H9 (cell line): ENCODE measurements at regions not wholly inside any gene's neighbourhood (a gene's known extent, or its start where the extent isn't known, plus 50 kb on each side); places are given as distances from the start of the nearest gene placed in this dataset.

Source experiments
- DNase-seq: peaks from one replicate; pipeline ENCODE4 v3.0.0-alpha.2; 2017
- H2AFZ ChIP-seq: one replicate; pipeline ENCODE4 v1.6.1; 2013; ENCODE audit warnings: mild to moderate bottlenecking, low read length, control low read depth, moderate library complexity
- H2AK5ac ChIP-seq: 2 replicates; pipeline ENCODE4 v1.6.1; 2013; ENCODE audit warnings: low read length, control low read depth, mixed read lengths; ENCODE audit not compliant: insufficient read length
- H2BK120ac ChIP-seq: one replicate; pipeline ENCODE4 v1.6.1; 2013; ENCODE audit warnings: low read depth, mild to moderate bottlenecking, low read length, control low read depth, inconsistent platforms; ENCODE audit not compliant: poor library complexity, severe bottlenecking
- H2BK12ac ChIP-seq: 2 replicates; pipeline ENCODE4 v1.6.1; 2013; ENCODE audit warnings: low read length, control low read depth, mixed read lengths, low read depth; ENCODE audit not compliant: insufficient read length
- H2BK15ac ChIP-seq: 2 replicates; pipeline ENCODE4 v1.6.1; 2013; ENCODE audit warnings: low read depth, low read length, control low read depth
- H2BK20ac ChIP-seq: one replicate; pipeline ENCODE4 v1.6.1; 2013; ENCODE audit warnings: low read depth, mild to moderate bottlenecking, low read length, control low read depth, inconsistent platforms; ENCODE audit not compliant: poor library complexity, severe bottlenecking
- H2BK5ac ChIP-seq: 2 replicates; pipeline ENCODE4 v1.6.1; 2013; ENCODE audit warnings: low read length, control low read depth, mixed read lengths; ENCODE audit not compliant: insufficient read length
- H3K14ac ChIP-seq: 2 replicates; pipeline ENCODE4 v1.6.1; 2013; ENCODE audit warnings: low read length, control low read depth; ENCODE audit not compliant: insufficient read depth
- H3K18ac ChIP-seq: 2 replicates; pipeline ENCODE4 v1.6.1; 2013; ENCODE audit warnings: low read depth, mild to moderate bottlenecking, mixed read lengths, low read length, control low read depth; ENCODE audit not compliant: insufficient read length
- H3K23ac ChIP-seq: 2 replicates; pipeline ENCODE4 v1.6.1; 2013; ENCODE audit warnings: low read length, control low read depth, mixed read lengths, low read depth; ENCODE audit not compliant: insufficient read length
- H3K23me2 ChIP-seq: 2 replicates; pipeline ENCODE4 v1.6.1; 2013; ENCODE audit warnings: low read depth, mild to moderate bottlenecking, mixed read lengths, low read length, control low read depth; ENCODE audit not compliant: insufficient read length, poor library complexity, severe bottlenecking
- H3K27ac ChIP-seq: 2 replicates; pipeline ENCODE4 v1.5.1; 2013; ENCODE audit warnings: low read length, control low read depth, mixed read lengths, low read depth; ENCODE audit not compliant: insufficient read length
- H3K27me3 ChIP-seq: 2 replicates; pipeline ENCODE4 v1.6.1; 2013; ENCODE audit warnings: low read length, control low read depth, inconsistent platforms; ENCODE audit not compliant: insufficient read depth
- H3K4ac ChIP-seq: 2 replicates; pipeline ENCODE4 v1.6.1; 2013; ENCODE audit warnings: low read depth, mild to moderate bottlenecking, control low read depth, inconsistent platforms, low read length, moderate library complexity
- H3K4me1 ChIP-seq: 2 replicates; pipeline ENCODE4 v1.6.1; 2013; ENCODE audit warnings: low read length, control low read depth, inconsistent platforms; ENCODE audit not compliant: insufficient read depth
- H3K4me2 ChIP-seq: 2 replicates; pipeline ENCODE4 v1.6.1; 2013; ENCODE audit warnings: low read length, control low read depth, mixed read lengths; ENCODE audit not compliant: insufficient read length, insufficient read depth
- H3K56ac ChIP-seq: 2 replicates; pipeline ENCODE4 v1.6.1; 2013; ENCODE audit warnings: low read depth, mild to moderate bottlenecking, mixed read lengths, low read length, control low read depth; ENCODE audit not compliant: insufficient read length
- H3K79me1 ChIP-seq: 2 replicates; pipeline ENCODE4 v1.6.1; 2013; ENCODE audit warnings: low read depth, mild to moderate bottlenecking, moderate library complexity, low read length, control low read depth, inconsistent platforms; ENCODE audit not compliant: insufficient read depth, poor library complexity, severe bottlenecking
- H3K79me2 ChIP-seq: 2 replicates; pipeline ENCODE4 v1.6.1; 2013; ENCODE audit warnings: low read length, control low read depth, inconsistent platforms; ENCODE audit not compliant: insufficient read depth
- H3K9ac ChIP-seq: 2 replicates; pipeline ENCODE4 v1.6.1; 2013; ENCODE audit warnings: low read length, control low read depth, mixed read lengths; ENCODE audit not compliant: insufficient read length; ENCODE audit errors: extremely low read depth
- H3K9me3 ChIP-seq: one replicate; pipeline ENCODE4 v1.6.1; 2013; ENCODE audit warnings: low read depth, low read length, inconsistent platforms; ENCODE audit not compliant: control insufficient read depth
- H3T11ph ChIP-seq: one replicate; pipeline ENCODE4 v1.6.1; 2013; ENCODE audit warnings: mild to moderate bottlenecking, low read length, control low read depth, inconsistent platforms
- H4K20me1 ChIP-seq: one replicate; pipeline ENCODE4 v1.6.1; 2013; ENCODE audit not compliant: control insufficient read depth, insufficient read length, insufficient read depth
- H4K5ac ChIP-seq: 2 replicates; pipeline ENCODE4 v1.6.1; 2013; ENCODE audit warnings: low read depth, mild to moderate bottlenecking, mixed read lengths, low read length, control low read depth; ENCODE audit not compliant: insufficient read length
- H4K8ac ChIP-seq: replicated peaks from 2 replicates; pipeline ENCODE4 v1.6.1; 2013; ENCODE audit warnings: low read length, control low read depth, mixed read lengths, low read depth; ENCODE audit not compliant: insufficient read length
- H4K91ac ChIP-seq: 2 replicates; pipeline ENCODE4 v1.6.1; 2013; ENCODE audit warnings: low read depth, mild to moderate bottlenecking, moderate library complexity, mixed read lengths, low read length, control low read depth; ENCODE audit not compliant: insufficient read length
- H3K27ac Mint-ChIP-seq, 3 experiments: 2 replicates in 2 of 3; 3 replicates in 1 of 3; pipeline ENCODE4 v1.8.0; 2020 to 2021; ENCODE audit warnings: mixed read lengths in 3 of 3, mild to moderate bottlenecking in 1 of 3, moderate library complexity in 1 of 3
- H3K27me3 Mint-ChIP-seq: 2 replicates; pipeline ENCODE4 v1.8.0; 2021; ENCODE audit warnings: low read depth, mild to moderate bottlenecking, moderate library complexity, mixed read lengths
- H3K36me3 Mint-ChIP-seq, 3 experiments: 2 replicates in 2 of 3; 3 replicates in 1 of 3; pipeline ENCODE4 v1.8.0; 2020 to 2021; ENCODE audit warnings: low read depth in 3 of 3, mixed read lengths in 3 of 3; ENCODE audit not compliant: insufficient read depth in 1 of 3
- H3K4me1 Mint-ChIP-seq, 2 experiments: 2 replicates each; pipeline ENCODE4 v1.8.0; 2020; ENCODE audit warnings: mixed read lengths in 2 of 2
- H3K4me3 Mint-ChIP-seq, 2 experiments: 2 replicates in 1 of 2; 3 replicates in 1 of 2; pipeline ENCODE4 v1.8.0; 2020 to 2021; ENCODE audit warnings: mild to moderate bottlenecking in 2 of 2, mixed read lengths in 2 of 2, moderate library complexity in 1 of 2
- H3K9me3 Mint-ChIP-seq, 2 experiments: 2 replicates in 1 of 2; 3 replicates in 1 of 2; pipeline ENCODE4 v1.8.0; 2020; ENCODE audit warnings: mild to moderate bottlenecking in 2 of 2, mixed read lengths in 2 of 2, moderate library complexity in 1 of 2
- WGBS: extraction: QIAGEN DNeasy Blood & Tissue Kit; methylation state at CpG from one replicate; pipeline ENCODE4 v1.1.7; 2013; ENCODE audit warnings: missing lambda C conversion rate, low lambda C conversion rate, mixed read lengths; ENCODE audit not compliant: insufficient read length; ENCODE audit errors: extremely low coverage; 5-methylcytosine and 5-hydroxymethylcytosine counted together
- TF ChIP-seq, protein P1 (sequence below): fragments of 200-600 bp; sonication (generic); conservative IDR thresholded peaks from 3 replicates; pipeline ENCODE4 v1.8.0; 2021; ENCODE audit warnings: antibody characterized with exemption, mild to moderate bottlenecking

DNA sequence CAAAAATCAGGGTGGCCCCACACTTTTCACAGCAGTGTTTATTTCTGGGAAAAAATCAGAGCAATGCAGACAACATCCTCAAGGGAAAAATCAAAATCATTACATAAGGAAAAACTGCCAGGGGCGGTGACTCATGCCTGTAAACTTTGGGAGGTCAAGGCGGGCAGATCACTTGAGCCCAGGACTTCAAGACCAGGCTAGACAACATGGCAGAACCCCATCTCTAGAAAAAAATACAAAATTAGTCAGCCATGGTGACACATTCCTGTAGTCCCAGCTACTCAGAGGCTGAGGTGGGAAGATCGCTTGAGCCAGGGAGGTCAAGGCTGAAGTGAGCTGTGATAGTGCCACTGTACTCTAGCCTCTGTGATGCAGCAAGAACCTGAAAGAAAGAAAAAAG, 102.8 kb downstream of the NAF1 start:
- no peak overlapping the region for H4K5ac ChIP-seq
- no peak overlapping the region for H3K9ac ChIP-seq
- H3K23me2 ChIP-seq, result no peaks in the 10 kb centered on the region
- H2BK20ac ChIP-seq, result no peak overlapping the region
- DNase-seq, result no peak
- H4K20me1 ChIP-seq, result no peaks in the 10 kb centered on the region
- no peak overlapping the region for H2BK5ac ChIP-seq
- H3K4me1 ChIP-seq, result no peaks in the 10 kb centered on the region
- no peak overlapping the region for H3K14ac ChIP-seq
- no peak overlapping the region for H2AFZ ChIP-seq
- H3K27ac Mint-ChIP-seq, result no peak overlapping the region
- H3K23ac ChIP-seq, result no peak overlapping the region
- H3K79me1 ChIP-seq, result no peaks in the 10 kb centered on the region
- no peak overlapping the region for H3K56ac ChIP-seq
- no peaks in the 10 kb centered on the region for H3K79me2 ChIP-seq
- H4K91ac ChIP-seq, result no peak overlapping the region
- TF ChIP-seq, protein P1, sequence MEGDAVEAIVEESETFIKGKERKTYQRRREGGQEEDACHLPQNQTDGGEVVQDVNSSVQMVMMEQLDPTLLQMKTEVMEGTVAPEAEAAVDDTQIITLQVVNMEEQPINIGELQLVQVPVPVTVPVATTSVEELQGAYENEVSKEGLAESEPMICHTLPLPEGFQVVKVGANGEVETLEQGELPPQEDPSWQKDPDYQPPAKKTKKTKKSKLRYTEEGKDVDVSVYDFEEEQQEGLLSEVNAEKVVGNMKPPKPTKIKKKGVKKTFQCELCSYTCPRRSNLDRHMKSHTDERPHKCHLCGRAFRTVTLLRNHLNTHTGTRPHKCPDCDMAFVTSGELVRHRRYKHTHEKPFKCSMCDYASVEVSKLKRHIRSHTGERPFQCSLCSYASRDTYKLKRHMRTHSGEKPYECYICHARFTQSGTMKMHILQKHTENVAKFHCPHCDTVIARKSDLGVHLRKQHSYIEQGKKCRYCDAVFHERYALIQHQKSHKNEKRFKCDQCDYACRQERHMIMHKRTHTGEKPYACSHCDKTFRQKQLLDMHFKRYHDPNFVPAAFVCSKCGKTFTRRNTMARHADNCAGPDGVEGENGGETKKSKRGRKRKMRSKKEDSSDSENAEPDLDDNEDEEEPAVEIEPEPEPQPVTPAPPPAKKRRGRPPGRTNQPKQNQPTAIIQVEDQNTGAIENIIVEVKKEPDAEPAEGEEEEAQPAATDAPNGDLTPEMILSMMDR, result no peak
- no peak overlapping the region for H2BK12ac ChIP-seq
- H3K27me3 Mint-ChIP-seq, result no peaks in the 10 kb centered on the region
- no peak overlapping the region for H4K8ac ChIP-seq
- H3T11ph ChIP-seq, result no peak overlapping the region
- peaks cover 0 to 1% (median 0%) of the 10 kb centered on the region in 3 experiments; a peak in 1 of 7 replicates for H3K36me3 Mint-ChIP-seq
- H3K4me3 Mint-ChIP-seq, result no peak overlapping the region
- H3K9me3 ChIP-seq, result no peaks in the 10 kb centered on the region
- H3K4me1 Mint-ChIP-seq, result no peaks in the 10 kb centered on the region
- H3K9me3 Mint-ChIP-seq, result peaks cover 0 to 2% of the 10 kb centered on the region in 2 experiments; a peak in 2 of 5 replicates
- H3K18ac ChIP-seq, result no peak overlapping the region
- H3K4ac ChIP-seq, result no peak overlapping the region
- H2AK5ac ChIP-seq, result no peak overlapping the region
- H3K4me2 ChIP-seq, result no peak overlapping the region
- no peak overlapping the region for H3K27ac ChIP-seq
- no peak overlapping the region for H2BK120ac ChIP-seq
- WGBS, result no CpG with 5 or more reads among the region's 3 CpGs
- no peak overlapping the region for H2BK15ac ChIP-seq
- no peaks in the 10 kb centered on the region for H3K27me3 ChIP-seq
